Loucy (cell line): ENCODE measurements at regions not wholly inside any gene's neighbourhood (a gene's known extent, or its start where the extent isn't known, plus 50 kb on each side); places are given as distances from the start of the nearest gene placed in this dataset.

Experiments used
- EZH2phosphoT487 ChIP-seq: fragments of 200-600 bp; IDR thresholded peaks from 2 replicates; pipeline ENCODE4 v1.6.1; 2018; ENCODE audit warnings: antibody characterized with exemption, mild to moderate bottlenecking, moderate library complexity, borderline replicate concordance
- TF ChIP-seq, protein P1 (sequence below): fragments of 200-600 bp; sonication (generic); conservative IDR thresholded peaks from 2 replicates; pipeline ENCODE4 v1.5.1; 2014; ENCODE audit warnings: mild to moderate bottlenecking, antibody characterized with exemption, low read length

DNA sequence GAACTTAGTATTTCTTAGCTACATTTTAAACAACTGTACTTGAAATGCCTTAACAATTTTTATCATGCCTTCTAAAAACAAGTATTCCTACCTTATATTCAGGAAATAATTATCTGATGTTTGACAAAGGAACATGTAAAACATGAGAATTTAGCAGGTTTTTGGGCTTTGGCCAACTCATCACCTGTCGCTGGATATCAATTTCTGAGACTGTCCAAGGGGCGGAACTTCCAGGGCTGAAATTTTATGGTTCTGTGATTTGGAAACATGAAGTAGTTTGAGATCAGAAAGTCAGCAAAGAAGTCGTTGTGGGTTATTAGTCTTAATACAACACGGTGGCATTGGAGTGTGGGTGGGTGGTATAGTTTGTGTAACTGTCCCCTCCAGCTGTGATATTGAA is 282.2 kb upstream of the LRRN1 start:
- TF ChIP-seq, protein P1, sequence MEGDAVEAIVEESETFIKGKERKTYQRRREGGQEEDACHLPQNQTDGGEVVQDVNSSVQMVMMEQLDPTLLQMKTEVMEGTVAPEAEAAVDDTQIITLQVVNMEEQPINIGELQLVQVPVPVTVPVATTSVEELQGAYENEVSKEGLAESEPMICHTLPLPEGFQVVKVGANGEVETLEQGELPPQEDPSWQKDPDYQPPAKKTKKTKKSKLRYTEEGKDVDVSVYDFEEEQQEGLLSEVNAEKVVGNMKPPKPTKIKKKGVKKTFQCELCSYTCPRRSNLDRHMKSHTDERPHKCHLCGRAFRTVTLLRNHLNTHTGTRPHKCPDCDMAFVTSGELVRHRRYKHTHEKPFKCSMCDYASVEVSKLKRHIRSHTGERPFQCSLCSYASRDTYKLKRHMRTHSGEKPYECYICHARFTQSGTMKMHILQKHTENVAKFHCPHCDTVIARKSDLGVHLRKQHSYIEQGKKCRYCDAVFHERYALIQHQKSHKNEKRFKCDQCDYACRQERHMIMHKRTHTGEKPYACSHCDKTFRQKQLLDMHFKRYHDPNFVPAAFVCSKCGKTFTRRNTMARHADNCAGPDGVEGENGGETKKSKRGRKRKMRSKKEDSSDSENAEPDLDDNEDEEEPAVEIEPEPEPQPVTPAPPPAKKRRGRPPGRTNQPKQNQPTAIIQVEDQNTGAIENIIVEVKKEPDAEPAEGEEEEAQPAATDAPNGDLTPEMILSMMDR: no peak
- TF ChIP-seq EZH2phosphoT487: no peak
